MM.1S (cell line): ENCODE measurements at regions not wholly inside any gene's neighbourhood (a gene's known extent, or its start where the extent isn't known, plus 50 kb on each side); places are given as distances from the start of the nearest gene placed in this dataset.

Experiments used
- DNase-seq: peaks from one replicate; pipeline ENCODE4 v3.0.0-alpha.2; 2015
- H2AFZ ChIP-seq: fragments of 300-600 bp; sonication (generic); 2 replicates; pipeline ENCODE4 v1.6.0; 2016; ENCODE audit warnings: antibody characterized with exemption, low read length
- H3F3A ChIP-seq: fragments of 300-600 bp; sonication (generic); 2 replicates; pipeline ENCODE4 v1.6.1; 2016; ENCODE audit warnings: mild to moderate bottlenecking, antibody characterized with exemption, low read length, moderate library complexity, mixed read lengths; ENCODE audit not compliant: insufficient read depth
- H3K27ac ChIP-seq: fragments of 300-600 bp; sonication (generic); 2 replicates; pipeline ENCODE4 v1.5.1; 2016; ENCODE audit warnings: mild to moderate bottlenecking, low read length
- H3K27me3 ChIP-seq: fragments of 300-600 bp; sonication (generic); replicated peaks from 2 replicates; pipeline ENCODE4 v1.6.0; 2016; ENCODE audit warnings: low read length; ENCODE audit not compliant: insufficient read depth
- H3K36me3 ChIP-seq: fragments of 300-600 bp; sonication (generic); replicated peaks from 2 replicates; pipeline ENCODE4 v1.6.1; 2016; ENCODE audit warnings: mild to moderate bottlenecking, low read length, mixed read lengths; ENCODE audit not compliant: insufficient read depth
- H3K4me1 ChIP-seq: fragments of 300-600 bp; sonication (generic); 2 replicates; pipeline ENCODE4 v1.6.1; 2016; ENCODE audit warnings: low read length, mixed read lengths
- H3K4me2 ChIP-seq: fragments of 300-600 bp; sonication (generic); 2 replicates; pipeline ENCODE4 v1.6.0; 2016; ENCODE audit warnings: low read depth, low read length
- H3K4me3 ChIP-seq: fragments of 300-600 bp; sonication (generic); 2 replicates; pipeline ENCODE4 v1.5.1; 2016; ENCODE audit warnings: low read length, mixed read lengths
- H3K79me2 ChIP-seq: fragments of 300-600 bp; sonication (generic); 2 replicates; pipeline ENCODE4 v1.6.1; 2016; ENCODE audit warnings: mixed run types, low read length, mixed read lengths
- H3K9ac ChIP-seq: fragments of 300-600 bp; sonication (generic); 2 replicates; pipeline ENCODE4 v1.6.1; 2016; ENCODE audit warnings: low read length, mixed read lengths
- H3K9me2 ChIP-seq: fragments of 300-600 bp; sonication (generic); replicated peaks from 2 replicates; pipeline ENCODE4 v1.6.1; 2016; ENCODE audit warnings: mild to moderate bottlenecking, low read length, mixed read lengths; ENCODE audit not compliant: insufficient read depth
- H3K9me3 ChIP-seq: fragments of 300-600 bp; sonication (generic); replicated peaks from 2 replicates; pipeline ENCODE4 v1.6.1; 2016; ENCODE audit warnings: mild to moderate bottlenecking, low read length, mixed read lengths; ENCODE audit not compliant: insufficient read depth
- H4K20me1 ChIP-seq: fragments of 300-600 bp; sonication (generic); 2 replicates; pipeline ENCODE4 v1.6.1; 2016; ENCODE audit warnings: mild to moderate bottlenecking, low read length, moderate library complexity, mixed read lengths; ENCODE audit not compliant: insufficient read depth
- CTCF ChIP-seq: fragments of 300-600 bp; sonication (generic); IDR thresholded peaks from 2 replicates; pipeline ENCODE4 v1.5.1; 2016; ENCODE audit warnings: antibody characterized with exemption, low read length, mixed read lengths
- EZH2 ChIP-seq: fragments of 300-600 bp; sonication (generic); optimal IDR thresholded peaks from 2 replicates; pipeline ENCODE3; 2017; ENCODE audit warnings: low read depth, mild to moderate bottlenecking, antibody characterized with exemption, low read length, mixed read lengths
- EZH2phosphoT487 ChIP-seq: fragments of 300-600 bp; sonication (generic); IDR thresholded peaks from 2 replicates; pipeline ENCODE4 v1.6.1; 2018; ENCODE audit warnings: antibody characterized with exemption, low read length

GRCh38 chr6:6392214-6393068 lies 72.0 kb upstream of the F13A1 start:
- Histone ChIP-seq H3K27me3 (no peaks in the 10 kb centered on the region), H4K20me1 (no peaks in the 10 kb centered on the region), H3K9me2 (no peaks in the 10 kb centered on the region), H3K4me1 (peaks cover 13% of the 10 kb centered on the region; the same call in 1 of the 2 replicates), H3K9me3 (no peaks in the 10 kb centered on the region), H3K27ac (no peak overlapping the region), H3F3A (no peaks in the 10 kb centered on the region), H3K4me2 (no peak overlapping the region), H3K4me3 (no peak overlapping the region), H2AFZ (no peak overlapping the region), H3K36me3 (no peaks in the 10 kb centered on the region), H3K9ac (no peak overlapping the region), H3K79me2 (no peaks in the 10 kb centered on the region)
- no peak for DNase-seq
- TF ChIP-seq EZH2: no peak
- TF ChIP-seq EZH2phosphoT487: no peak
- TF ChIP-seq CTCF: no peak

GRCh38 chr6:6393069-6393529 lies 72.6 kb upstream of the F13A1 start:
- Histone ChIP-seq H3K4me2 (no peak overlapping the region), H3F3A (no peaks in the 10 kb centered on the region), H3K9me3 (no peaks in the 10 kb centered on the region), H3K4me3 (no peak overlapping the region), H3K9ac (no peak overlapping the region), H3K27me3 (no peaks in the 10 kb centered on the region), H3K9me2 (no peaks in the 10 kb centered on the region), H2AFZ (no peak overlapping the region), H4K20me1 (no peaks in the 10 kb centered on the region), H3K79me2 (no peaks in the 10 kb centered on the region), H3K36me3 (no peaks in the 10 kb centered on the region), H3K27ac (no peak overlapping the region), H3K4me1 (peaks cover 13% of the 10 kb centered on the region; the same call in 1 of the 2 replicates)
- TF ChIP-seq EZH2 (no peak), EZH2phosphoT487 (no peak), CTCF (no peak)
- no peak for DNase-seq

- H3K4me1 ChIP-seq: peaks cover 9% of the 10 kb centered on the region; the same call in 1 of the 2 replicates
- no peaks in the 10 kb centered on the region for H3F3A ChIP-seq
- H3K4me2 ChIP-seq: no peak overlapping the region
Observed at GRCh38 chr6:6395581-6396197, 75.2 kb upstream of the F13A1 start.

More at GRCh38 chr6:6395581-6396197, 75.2 kb upstream of the F13A1 start:
- no peak for DNase-seq
- Histone ChIP-seq H3K9me3 (no peaks in the 10 kb centered on the region), H3K79me2 (no peaks in the 10 kb centered on the region), H2AFZ (no peak overlapping the region), H4K20me1 (no peaks in the 10 kb centered on the region), H3K36me3 (no peaks in the 10 kb centered on the region), H3K27ac (no peak overlapping the region), H3K9ac (no peak overlapping the region), H3K4me3 (no peak overlapping the region), H3K27me3 (no peaks in the 10 kb centered on the region), H3K9me2 (no peaks in the 10 kb centered on the region)
- TF ChIP-seq EZH2phosphoT487 (no peak), EZH2 (no peak), CTCF (no peak)
